DOHH2 (cell line): ENCODE measurements at regions not wholly inside any gene's neighbourhood (a gene's known extent, or its start where the extent isn't known, plus 50 kb on each side); places are given as distances from the start of the nearest gene placed in this dataset.
A peak's percentile ranks its signal among the peaks of the same experiment; 100 is the strongest.

Source experiments
- H3F3A ChIP-seq: fragments of 200-600 bp; sonication (generic), shearing (Covaris generic); 2 replicates; pipeline ENCODE4 v1.6.0; 2016; ENCODE audit warnings: antibody characterized with exemption, mild to moderate bottlenecking; ENCODE audit not compliant: control insufficient read depth, insufficient read depth
- H3K27ac ChIP-seq: fragments of 200-600 bp; sonication (generic); 2 replicates; pipeline ENCODE4 v1.5.1; 2014; ENCODE audit warnings: low read depth, mild to moderate bottlenecking, low read length, moderate library complexity
- H3K27me3 ChIP-seq: fragments of 200-600 bp; sonication (generic); 2 replicates; pipeline ENCODE4 v1.6.1; 2014; ENCODE audit warnings: mild to moderate bottlenecking, low read length, mixed read lengths; ENCODE audit not compliant: control insufficient read depth
- H3K36me3 ChIP-seq: fragments of 200-600 bp; sonication (generic); 2 replicates; pipeline ENCODE4 v1.6.1; 2014; ENCODE audit warnings: mild to moderate bottlenecking, low read length, moderate library complexity, mixed read lengths; ENCODE audit not compliant: control insufficient read depth
- H3K4me1 ChIP-seq: fragments of 200-600 bp; sonication (generic); 2 replicates; pipeline ENCODE4 v1.6.1; 2014; ENCODE audit warnings: mild to moderate bottlenecking, low read length, mixed read lengths; ENCODE audit not compliant: control insufficient read depth
- H3K4me2 ChIP-seq: fragments of 200-600 bp; sonication (generic); 2 replicates; pipeline ENCODE4 v1.6.0; 2014; ENCODE audit warnings: mild to moderate bottlenecking, low read length, moderate library complexity
- H3K4me3 ChIP-seq: fragments of 200-600 bp; sonication (generic); 2 replicates; pipeline ENCODE4 v1.5.1; 2014; ENCODE audit warnings: mild to moderate bottlenecking, low read length, mixed read lengths
- H3K79me2 ChIP-seq: fragments of 200-600 bp; sonication (generic); 2 replicates; pipeline ENCODE4 v1.6.1; 2014; ENCODE audit warnings: mild to moderate bottlenecking, low read length, mixed read lengths; ENCODE audit not compliant: control insufficient read depth
- H3K9me2 ChIP-seq: fragments of 200-600 bp; sonication (generic); replicated peaks from 2 replicates; pipeline ENCODE4 v1.6.1; 2014; ENCODE audit warnings: mild to moderate bottlenecking, low read length, mixed read lengths; ENCODE audit not compliant: control insufficient read depth
- H3K9me3 ChIP-seq: fragments of 200-600 bp; sonication (generic); 2 replicates; pipeline ENCODE4 v1.6.1; 2014; ENCODE audit warnings: antibody characterized with exemption, low read length, mixed read lengths; ENCODE audit not compliant: control insufficient read depth, insufficient read depth
- H4K20me1 ChIP-seq: fragments of 200-600 bp; sonication (generic); 2 replicates; pipeline ENCODE4 v1.6.0; 2014; ENCODE audit warnings: low read depth, mild to moderate bottlenecking, antibody characterized with exemption, low read length, moderate library complexity; ENCODE audit not compliant: control insufficient read depth, insufficient read depth
- EZH2phosphoT487 ChIP-seq: fragments of 200-600 bp; sonication (generic); IDR thresholded peaks from 2 replicates; pipeline ENCODE4 v1.6.1; 2017; ENCODE audit warnings: borderline replicate concordance, mild to moderate bottlenecking, antibody characterized with exemption, low read length, moderate library complexity, mixed read lengths
- TF ChIP-seq, protein P1 (sequence below): fragments of 200-600 bp; sonication (generic); IDR thresholded peaks from one replicate; pipeline ENCODE4 v1.5.1; 2014; ENCODE audit warnings: antibody characterized with exemption, mild to moderate bottlenecking, low read depth, low read length; ENCODE audit not compliant: poor library complexity, severe bottlenecking

DNA sequence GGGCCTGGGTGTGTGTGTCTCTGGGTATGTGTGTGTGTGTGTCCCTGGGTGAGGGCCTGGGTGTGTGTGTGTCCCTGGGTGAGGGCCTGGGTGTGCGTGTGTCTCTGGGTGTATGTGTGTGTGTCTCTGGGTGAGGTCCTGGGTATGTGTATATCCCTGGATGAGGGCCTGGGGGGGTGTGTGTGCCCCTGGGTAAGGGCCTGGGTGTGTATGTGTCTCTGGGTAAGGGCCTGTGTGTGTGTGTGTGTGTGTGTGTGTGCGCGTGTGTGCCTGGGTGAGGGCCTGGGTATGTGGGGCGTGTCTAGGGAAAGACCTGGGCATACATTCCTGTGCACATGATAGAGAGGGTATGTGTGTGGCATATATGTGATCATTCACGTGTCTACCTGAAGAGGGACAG, 155.1 kb upstream of the ZC3H12A start:
- Histone ChIP-seq H3K4me2 (no peak overlapping the region), H3K27me3 (0 out of 2 replicates have a peak, but pooled peaks cover 5% of the 10 kb centered on the region), H3K4me1 (no peaks in the 10 kb centered on the region), H3K79me2 (no peaks in the 10 kb centered on the region), H3F3A (no peaks in the 10 kb centered on the region), H3K27ac (no peak overlapping the region), H3K36me3 (no peaks in the 10 kb centered on the region), H4K20me1 (no peaks in the 10 kb centered on the region), H3K4me3 (no peak overlapping the region), H3K9me2 (no peaks in the 10 kb centered on the region), H3K9me3 (no peaks in the 10 kb centered on the region)
- no peak for TF ChIP-seq EZH2phosphoT487
- TF ChIP-seq, protein P1, sequence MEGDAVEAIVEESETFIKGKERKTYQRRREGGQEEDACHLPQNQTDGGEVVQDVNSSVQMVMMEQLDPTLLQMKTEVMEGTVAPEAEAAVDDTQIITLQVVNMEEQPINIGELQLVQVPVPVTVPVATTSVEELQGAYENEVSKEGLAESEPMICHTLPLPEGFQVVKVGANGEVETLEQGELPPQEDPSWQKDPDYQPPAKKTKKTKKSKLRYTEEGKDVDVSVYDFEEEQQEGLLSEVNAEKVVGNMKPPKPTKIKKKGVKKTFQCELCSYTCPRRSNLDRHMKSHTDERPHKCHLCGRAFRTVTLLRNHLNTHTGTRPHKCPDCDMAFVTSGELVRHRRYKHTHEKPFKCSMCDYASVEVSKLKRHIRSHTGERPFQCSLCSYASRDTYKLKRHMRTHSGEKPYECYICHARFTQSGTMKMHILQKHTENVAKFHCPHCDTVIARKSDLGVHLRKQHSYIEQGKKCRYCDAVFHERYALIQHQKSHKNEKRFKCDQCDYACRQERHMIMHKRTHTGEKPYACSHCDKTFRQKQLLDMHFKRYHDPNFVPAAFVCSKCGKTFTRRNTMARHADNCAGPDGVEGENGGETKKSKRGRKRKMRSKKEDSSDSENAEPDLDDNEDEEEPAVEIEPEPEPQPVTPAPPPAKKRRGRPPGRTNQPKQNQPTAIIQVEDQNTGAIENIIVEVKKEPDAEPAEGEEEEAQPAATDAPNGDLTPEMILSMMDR: no peak

DNA sequence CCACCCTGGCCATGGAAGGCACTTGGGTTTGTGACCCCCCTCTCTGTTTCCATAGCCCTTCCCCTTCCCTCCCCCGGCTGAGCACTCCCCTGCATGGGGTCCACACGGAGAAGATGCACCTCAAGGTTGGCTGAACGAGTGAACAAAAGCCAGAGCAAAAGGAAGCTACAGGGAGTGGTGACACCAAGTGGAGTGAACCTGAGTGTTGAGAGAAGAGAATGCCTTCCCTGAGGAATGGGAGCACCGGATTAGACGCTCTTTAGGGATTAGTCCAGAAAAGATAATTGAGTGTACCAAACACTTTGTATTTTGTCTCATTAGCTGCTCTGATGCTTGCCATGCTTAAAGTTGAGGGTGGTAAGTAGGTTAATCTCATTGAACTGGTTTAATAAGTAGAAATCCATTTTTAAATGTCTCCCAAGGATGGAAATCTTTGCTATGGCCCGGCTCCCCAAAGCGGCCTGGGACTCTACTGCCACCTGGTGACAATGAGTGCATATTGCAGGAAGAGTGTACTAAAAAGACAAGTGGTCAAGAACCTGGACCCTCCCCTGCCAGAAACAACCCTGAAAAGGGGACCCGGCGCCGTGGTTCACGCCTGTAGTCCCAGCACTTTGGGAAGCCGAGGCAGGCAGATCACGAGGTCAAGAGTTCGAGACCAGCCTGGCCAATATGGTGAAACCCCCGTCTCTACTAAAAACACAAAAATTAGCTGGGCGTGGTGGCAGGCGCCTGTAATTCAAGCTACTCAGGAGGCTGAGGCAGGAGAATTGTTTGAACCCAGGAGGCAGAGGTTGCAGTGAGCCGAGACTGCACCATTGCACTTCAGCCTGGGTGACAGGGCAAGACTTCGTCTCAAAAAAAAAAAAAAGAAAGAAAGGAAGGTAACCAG, 150.6 kb upstream of the ZC3H12A start:
- H4K20me1 ChIP-seq: no peaks in the 10 kb centered on the region
- no peaks in the 10 kb centered on the region for H3K9me2 ChIP-seq
- peaks cover 5% of the 10 kb centered on the region; the same call in 1 of the 2 replicates for H3K27me3 ChIP-seq
- no peaks in the 10 kb centered on the region for H3K36me3 ChIP-seq
- TF ChIP-seq, protein P1: peak; percentile 87
- TF ChIP-seq EZH2phosphoT487: no peak
- H3K4me1 ChIP-seq: no peaks in the 10 kb centered on the region
- no peaks in the 10 kb centered on the region for H3F3A ChIP-seq
- H3K9me3 ChIP-seq: no peaks in the 10 kb centered on the region
- no peaks in the 10 kb centered on the region for H3K79me2 ChIP-seq
- no peak overlapping the region for H3K4me3 ChIP-seq
- no peak overlapping the region for H3K4me2 ChIP-seq
- no peak overlapping the region for H3K27ac ChIP-seq

DNA sequence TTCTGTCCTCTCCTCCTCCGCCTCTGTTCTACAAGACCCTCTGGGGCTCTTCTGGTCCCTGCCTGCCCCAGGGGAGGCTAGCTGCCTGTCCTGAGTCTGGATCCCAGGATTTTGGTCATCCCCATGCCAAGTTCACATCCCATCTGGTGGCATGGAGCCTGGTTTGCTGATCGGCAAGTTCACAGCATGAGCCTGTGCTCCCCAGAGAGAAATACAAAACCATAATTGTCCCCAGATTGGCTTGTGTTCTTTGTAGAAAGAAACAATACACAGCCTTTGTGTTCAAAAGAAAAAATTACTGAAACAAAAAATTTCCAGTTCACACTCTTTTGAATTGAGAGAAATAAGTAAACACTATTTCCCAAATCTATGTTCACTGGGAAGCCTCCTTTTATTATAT, 149.4 kb upstream of the ZC3H12A start:
- no peaks in the 10 kb centered on the region for H3K9me2 ChIP-seq
- peaks cover 5% of the 10 kb centered on the region; the same call in 1 of the 2 replicates for H3K27me3 ChIP-seq
- no peaks in the 10 kb centered on the region for H3K79me2 ChIP-seq
- H3K4me3 ChIP-seq: no peak overlapping the region
- H3F3A ChIP-seq: no peaks in the 10 kb centered on the region
- H3K4me1 ChIP-seq: no peaks in the 10 kb centered on the region
- no peak overlapping the region for H3K4me2 ChIP-seq
- H4K20me1 ChIP-seq: no peaks in the 10 kb centered on the region
- no peaks in the 10 kb centered on the region for H3K9me3 ChIP-seq
- H3K36me3 ChIP-seq: no peaks in the 10 kb centered on the region
- TF ChIP-seq, protein P1: no peak
- TF ChIP-seq EZH2phosphoT487: no peak
- no peak overlapping the region for H3K27ac ChIP-seq
